GM12891 (cell line): ENCODE measurements at regions not wholly inside any gene's neighbourhood (a gene's known extent, or its start where the extent isn't known, plus 50 kb on each side); places are given as distances from the start of the nearest gene placed in this dataset.

Experiments
- POLR2A ChIP-seq: IDR thresholded peaks from 2 replicates; pipeline ENCODE4 v1.6.1; 2011; ENCODE audit warnings: low read depth, low read length, control low read depth
- POLR2AphosphoS5 ChIP-seq: IDR thresholded peaks from 2 replicates; pipeline ENCODE4 v1.6.1; 2011; ENCODE audit warnings: low read depth, low read length, control low read depth
- POU2F2 ChIP-seq: IDR thresholded peaks from 2 replicates; pipeline ENCODE4 v1.6.1; 2011; ENCODE audit warnings: low read depth, mild to moderate bottlenecking, control low read depth, low read length, moderate library complexity
- SPI1 ChIP-seq: IDR thresholded peaks from 2 replicates; pipeline ENCODE4 v1.6.1; 2011; ENCODE audit warnings: low read depth, low read length, control low read depth
- TAF1 ChIP-seq: IDR thresholded peaks from 2 replicates; pipeline ENCODE4 v1.6.1; 2011; ENCODE audit warnings: low read depth, low read length, control low read depth

DNA sequence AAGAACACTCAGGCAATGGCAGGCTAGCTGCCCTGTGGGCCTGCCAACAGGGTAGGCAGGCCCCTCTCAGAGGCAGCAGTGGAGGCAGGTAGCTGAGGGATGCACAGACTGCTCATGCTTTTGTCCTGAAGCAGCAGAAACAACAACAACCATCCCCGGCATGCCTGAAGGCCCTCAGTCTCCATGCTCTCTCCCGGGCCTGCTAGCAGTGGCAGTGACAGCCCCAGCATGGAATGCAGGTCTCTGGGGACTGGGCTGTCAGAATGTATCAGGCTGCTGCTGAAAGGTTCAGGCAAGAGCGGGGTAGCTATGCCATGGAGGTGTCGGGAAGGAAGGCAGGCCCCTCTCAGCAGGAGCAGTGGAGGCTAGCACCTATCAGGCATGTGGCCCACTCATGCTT lies 209.8 kb downstream of the KCNJ3 start:
- TF ChIP-seq POLR2AphosphoS5 (no peak), TAF1 (no peak), POLR2A (no peak), SPI1 (no peak), POU2F2 (no peak)
